ENCODE measurements at regions not wholly inside any gene's neighbourhood (a gene's known extent, or its start where the extent isn't known, plus 50 kb on each side); places are given as distances from the start of the nearest gene placed in this dataset.

GRCh38 chr5:120873083-120873482 is 409.0 kb downstream of the PRR16 start:
- intact Hi-C loops (cut with micrococcal nuclease) = no loop called here
- Histone ChIP-seq H3K9me3 (replicated peaks) (no peaks in the 10 kb centered on the region), H3K36me3 (no peaks in the 10 kb centered on the region), H3K27me3 (ENCODE audit: low read depth) (no peaks in the 10 kb centered on the region), H3K4me3 (no peak overlapping the region), H3K4me1 (no peaks in the 10 kb centered on the region), H3K27ac (replicated peaks) (no peak overlapping the region)
- TF ChIP-seq, protein P1, sequence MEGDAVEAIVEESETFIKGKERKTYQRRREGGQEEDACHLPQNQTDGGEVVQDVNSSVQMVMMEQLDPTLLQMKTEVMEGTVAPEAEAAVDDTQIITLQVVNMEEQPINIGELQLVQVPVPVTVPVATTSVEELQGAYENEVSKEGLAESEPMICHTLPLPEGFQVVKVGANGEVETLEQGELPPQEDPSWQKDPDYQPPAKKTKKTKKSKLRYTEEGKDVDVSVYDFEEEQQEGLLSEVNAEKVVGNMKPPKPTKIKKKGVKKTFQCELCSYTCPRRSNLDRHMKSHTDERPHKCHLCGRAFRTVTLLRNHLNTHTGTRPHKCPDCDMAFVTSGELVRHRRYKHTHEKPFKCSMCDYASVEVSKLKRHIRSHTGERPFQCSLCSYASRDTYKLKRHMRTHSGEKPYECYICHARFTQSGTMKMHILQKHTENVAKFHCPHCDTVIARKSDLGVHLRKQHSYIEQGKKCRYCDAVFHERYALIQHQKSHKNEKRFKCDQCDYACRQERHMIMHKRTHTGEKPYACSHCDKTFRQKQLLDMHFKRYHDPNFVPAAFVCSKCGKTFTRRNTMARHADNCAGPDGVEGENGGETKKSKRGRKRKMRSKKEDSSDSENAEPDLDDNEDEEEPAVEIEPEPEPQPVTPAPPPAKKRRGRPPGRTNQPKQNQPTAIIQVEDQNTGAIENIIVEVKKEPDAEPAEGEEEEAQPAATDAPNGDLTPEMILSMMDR (IDR thresholded peaks at IDR 0.05; ENCODE audit: borderline replicate concordance) = no peak
- no peak for DNase-seq

GRCh38 chr5:120874081-120874862 is 410.2 kb downstream of the PRR16 start:
- H3K27me3 ChIP-seq (ENCODE audit: low read depth) = no peaks in the 10 kb centered on the region
- H3K27ac ChIP-seq (replicated peaks) = no peak overlapping the region
- intact Hi-C loops (cut with micrococcal nuclease) = no loop called here
- H3K4me3 ChIP-seq = no peak overlapping the region
- TF ChIP-seq, protein P1 (IDR thresholded peaks at IDR 0.05; ENCODE audit: borderline replicate concordance) = no peak
- H3K4me1 ChIP-seq = no peaks in the 10 kb centered on the region
- no peak for DNase-seq
- H3K36me3 ChIP-seq = no peaks in the 10 kb centered on the region
- H3K9me3 ChIP-seq (replicated peaks) = no peaks in the 10 kb centered on the region

- TF ChIP-seq, protein P1 (IDR thresholded peaks at IDR 0.05; ENCODE audit: borderline replicate concordance) = no peak
- no peak overlapping the region for H3K4me3 ChIP-seq
- no peak for DNase-seq
- intact Hi-C loops (cut with micrococcal nuclease) = no loop called here
- no peaks in the 10 kb centered on the region for H3K4me1 ChIP-seq
- no peak overlapping the region for H3K27ac ChIP-seq (replicated peaks)
- no peaks in the 10 kb centered on the region for H3K27me3 ChIP-seq (ENCODE audit: low read depth)
- H3K36me3 ChIP-seq = no peaks in the 10 kb centered on the region
- no peaks in the 10 kb centered on the region for H3K9me3 ChIP-seq (replicated peaks)
Observed at GRCh38 chr5:120882038-120882775, 418.1 kb downstream of the PRR16 start.

DNA sequence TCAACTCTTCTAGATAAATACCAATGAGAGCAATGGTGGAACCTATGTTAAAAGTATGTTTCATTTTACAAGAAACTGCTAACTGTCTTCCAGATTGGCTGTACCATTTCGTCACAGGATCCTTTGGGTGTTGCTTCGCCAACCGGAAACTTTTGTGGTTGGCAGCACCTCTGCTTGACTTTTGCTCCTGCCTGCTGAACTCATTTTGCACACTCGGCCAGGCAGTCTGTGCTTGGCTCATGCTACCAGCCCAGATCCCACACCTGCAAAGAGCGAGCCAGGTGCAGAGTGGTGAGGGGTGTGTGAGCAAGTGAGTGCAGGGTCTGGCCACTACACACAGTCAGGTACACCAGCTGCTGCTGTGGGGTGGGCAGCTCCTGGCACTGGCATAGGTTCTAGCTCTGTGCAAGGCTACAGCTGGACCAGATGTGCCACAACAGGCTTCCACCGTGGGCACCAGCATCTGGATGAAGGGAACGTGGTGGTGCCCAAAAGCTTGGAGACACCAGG is 422.3 kb downstream of the PRR16 start:
- no peaks in the 10 kb centered on the region for H3K27me3 ChIP-seq (ENCODE audit: low read depth)
- no peak overlapping the region for H3K27ac ChIP-seq (replicated peaks)
- no peak for DNase-seq
- H3K4me3 ChIP-seq = no peak overlapping the region
- no peaks in the 10 kb centered on the region for H3K9me3 ChIP-seq (replicated peaks)
- TF ChIP-seq, protein P1 (IDR thresholded peaks at IDR 0.05; ENCODE audit: borderline replicate concordance) = no peak
- H3K4me1 ChIP-seq = no peaks in the 10 kb centered on the region
- intact Hi-C loops (cut with micrococcal nuclease) = no loop called here
- H3K36me3 ChIP-seq = no peaks in the 10 kb centered on the region

- H3K4me3 ChIP-seq = no peak overlapping the region
Observed at GRCh38 chr5:120895660-120896059, 431.6 kb downstream of the PRR16 start.

More at GRCh38 chr5:120895660-120896059, 431.6 kb downstream of the PRR16 start:
- Histone ChIP-seq H3K4me1 (no peaks in the 10 kb centered on the region), H3K27ac (replicated peaks) (no peak overlapping the region), H3K36me3 (no peaks in the 10 kb centered on the region), H3K27me3 (ENCODE audit: low read depth) (no peaks in the 10 kb centered on the region), H3K9me3 (replicated peaks) (no peaks in the 10 kb centered on the region)
- intact Hi-C loops (cut with micrococcal nuclease) = no loop called here
- no peak for DNase-seq
- TF ChIP-seq, protein P1 (IDR thresholded peaks at IDR 0.05; ENCODE audit: borderline replicate concordance) = no peak

Data from left ventricle myocardium inferior (tissue), 1 donor.